ENCODE measurements at regions not wholly inside any gene's neighbourhood (a gene's known extent, or its start where the extent isn't known, plus 50 kb on each side); places are given as distances from the start of the nearest gene placed in this dataset.

GRCh38 chr12:84218406-84218805, 694.2 kb downstream of the SLC6A15 start:
- WGBS (ENCODE audit: extremely low coverage, insufficient coverage, low lambda C conversion rate), result no CpG with 5 or more reads among the region's 1 CpG
- Histone ChIP-seq H2BK5ac (ENCODE audit: low read length) (no peak overlapping the region), H3K27ac (ENCODE audit: low read depth, low read length) (no peak overlapping the region), H3K36me3 (ENCODE audit: control insufficient read depth, insufficient read depth, low read length) (no peaks in the 10 kb centered on the region), H2AK5ac (ENCODE audit: low read length) (no peak overlapping the region), H3K4me2 (ENCODE audit: low read length) (no peak overlapping the region), H3K56ac (ENCODE audit: low read length) (no peak overlapping the region), H3K79me2 (ENCODE audit: control insufficient read depth, insufficient read depth, low read length) (no peaks in the 10 kb centered on the region), H3K18ac (ENCODE audit: low read length) (no peak overlapping the region), H2BK120ac (ENCODE audit: low read depth, low read length) (no peak overlapping the region), H3K23ac (ENCODE audit: low read length) (no peak overlapping the region), H3K79me1 (ENCODE audit: low read length) (no peaks in the 10 kb centered on the region), H4K8ac (ENCODE audit: low read depth, low read length) (no peak overlapping the region), H3K4me3 (ENCODE audit: low read length) (no peak overlapping the region), H3K4me1 (ENCODE audit: control insufficient read depth, low read depth, low read length) (no peaks in the 10 kb centered on the region), H3K4ac (ENCODE audit: low read depth, low read length) (no peak overlapping the region), H4K5ac (ENCODE audit: low read length) (no peak overlapping the region), H3K9ac (ENCODE audit: low read length) (no peak overlapping the region), H2BK15ac (replicated peaks; ENCODE audit: low read depth) (no peak overlapping the region), H3K27me3 (ENCODE audit: insufficient read depth, low read length, poor library complexity) (no peaks in the 10 kb centered on the region)
- DNase-seq, result no peak

GRCh38 chr12:84201976-84202375, 710.6 kb downstream of the SLC6A15 start:
- no CpG with 5 or more reads among the region's 2 CpGs for WGBS (ENCODE audit: extremely low coverage, insufficient coverage, low lambda C conversion rate)

GRCh38 chr12:84198294-84198946, 714.2 kb downstream of the SLC6A15 start:
- H3K4me2 ChIP-seq (ENCODE audit: low read length), result no peak overlapping the region
- no peak for DNase-seq
- no peak overlapping the region for H3K23ac ChIP-seq (ENCODE audit: low read length)
- H3K56ac ChIP-seq (ENCODE audit: low read length), result no peak overlapping the region
- no peak overlapping the region for H3K4ac ChIP-seq (ENCODE audit: low read depth, low read length)
- no peak overlapping the region for H2BK5ac ChIP-seq (ENCODE audit: low read length)
- no peaks in the 10 kb centered on the region for H3K79me1 ChIP-seq (ENCODE audit: low read length)
- no peak overlapping the region for H4K5ac ChIP-seq (ENCODE audit: low read length)
- H3K27ac ChIP-seq (ENCODE audit: low read depth, low read length), result no peak overlapping the region
- H3K4me3 ChIP-seq (ENCODE audit: low read length), result no peak overlapping the region
- no peak overlapping the region for H3K18ac ChIP-seq (ENCODE audit: low read length)
- no peak overlapping the region for H2AK5ac ChIP-seq (ENCODE audit: low read length)
- no peaks in the 10 kb centered on the region for H3K79me2 ChIP-seq (ENCODE audit: control insufficient read depth, insufficient read depth, low read length)
- WGBS (ENCODE audit: extremely low coverage, insufficient coverage, low lambda C conversion rate), result no CpG with 5 or more reads among the region's 6 CpGs
- H2BK120ac ChIP-seq (ENCODE audit: low read depth, low read length), result no peak overlapping the region
- no peak overlapping the region for H2BK15ac ChIP-seq (replicated peaks; ENCODE audit: low read depth)
- H3K9ac ChIP-seq (ENCODE audit: low read length), result no peak overlapping the region
- H3K27me3 ChIP-seq (ENCODE audit: insufficient read depth, low read length, poor library complexity), result no peaks in the 10 kb centered on the region
- no peaks in the 10 kb centered on the region for H3K4me1 ChIP-seq (ENCODE audit: control insufficient read depth, low read depth, low read length)
- H4K8ac ChIP-seq (ENCODE audit: low read depth, low read length), result no peak overlapping the region
- no peaks in the 10 kb centered on the region for H3K36me3 ChIP-seq (ENCODE audit: control insufficient read depth, insufficient read depth, low read length)

More at GRCh38 chr12:84201976-84202375, 710.6 kb downstream of the SLC6A15 start:
- Histone ChIP-seq H3K27ac (ENCODE audit: low read depth, low read length) (no peak overlapping the region), H4K8ac (ENCODE audit: low read depth, low read length) (no peak overlapping the region), H3K56ac (ENCODE audit: low read length) (no peak overlapping the region), H3K27me3 (ENCODE audit: insufficient read depth, low read length, poor library complexity) (no peaks in the 10 kb centered on the region), H3K23ac (ENCODE audit: low read length) (no peak overlapping the region), H2BK15ac (replicated peaks; ENCODE audit: low read depth) (no peak overlapping the region), H2AK5ac (ENCODE audit: low read length) (no peak overlapping the region), H2BK120ac (ENCODE audit: low read depth, low read length) (no peak overlapping the region), H3K79me2 (ENCODE audit: control insufficient read depth, insufficient read depth, low read length) (no peaks in the 10 kb centered on the region), H3K36me3 (ENCODE audit: control insufficient read depth, insufficient read depth, low read length) (no peaks in the 10 kb centered on the region), H2BK5ac (ENCODE audit: low read length) (no peak overlapping the region), H3K79me1 (ENCODE audit: low read length) (no peaks in the 10 kb centered on the region), H4K5ac (ENCODE audit: low read length) (no peak overlapping the region), H3K4ac (ENCODE audit: low read depth, low read length) (no peak overlapping the region), H3K4me1 (ENCODE audit: control insufficient read depth, low read depth, low read length) (no peaks in the 10 kb centered on the region), H3K18ac (ENCODE audit: low read length) (no peak overlapping the region), H3K4me2 (ENCODE audit: low read length) (no peak overlapping the region), H3K4me3 (ENCODE audit: low read length) (no peak overlapping the region), H3K9ac (ENCODE audit: low read length) (no peak overlapping the region)
- DNase-seq, result no peak

- WGBS (ENCODE audit: extremely low coverage, insufficient coverage, low lambda C conversion rate), result no CpG with 5 or more reads among the region's 3 CpGs
- Histone ChIP-seq H2BK120ac (ENCODE audit: low read depth, low read length) (no peak overlapping the region), H3K4me3 (ENCODE audit: low read length) (no peak overlapping the region), H3K79me1 (ENCODE audit: low read length) (no peaks in the 10 kb centered on the region), H3K4ac (ENCODE audit: low read depth, low read length) (no peak overlapping the region), H3K56ac (ENCODE audit: low read length) (no peak overlapping the region), H3K23ac (ENCODE audit: low read length) (no peak overlapping the region), H4K8ac (ENCODE audit: low read depth, low read length) (no peak overlapping the region), H2BK15ac (replicated peaks; ENCODE audit: low read depth) (no peak overlapping the region), H3K27ac (ENCODE audit: low read depth, low read length) (no peak overlapping the region), H2AK5ac (ENCODE audit: low read length) (no peak overlapping the region), H3K4me1 (ENCODE audit: control insufficient read depth, low read depth, low read length) (no peaks in the 10 kb centered on the region), H3K36me3 (ENCODE audit: control insufficient read depth, insufficient read depth, low read length) (no peaks in the 10 kb centered on the region), H2BK5ac (ENCODE audit: low read length) (no peak overlapping the region), H3K79me2 (ENCODE audit: control insufficient read depth, insufficient read depth, low read length) (no peaks in the 10 kb centered on the region), H3K18ac (ENCODE audit: low read length) (no peak overlapping the region), H3K27me3 (ENCODE audit: insufficient read depth, low read length, poor library complexity) (no peaks in the 10 kb centered on the region), H3K4me2 (ENCODE audit: low read length) (no peak overlapping the region), H3K9ac (ENCODE audit: low read length) (no peak overlapping the region), H4K5ac (ENCODE audit: low read length) (no peak overlapping the region)
- DNase-seq, result no peak
These were observed 720.8 kb downstream of the SLC6A15 start for GRCh38 chr12:84191779-84192178.

DNA sequence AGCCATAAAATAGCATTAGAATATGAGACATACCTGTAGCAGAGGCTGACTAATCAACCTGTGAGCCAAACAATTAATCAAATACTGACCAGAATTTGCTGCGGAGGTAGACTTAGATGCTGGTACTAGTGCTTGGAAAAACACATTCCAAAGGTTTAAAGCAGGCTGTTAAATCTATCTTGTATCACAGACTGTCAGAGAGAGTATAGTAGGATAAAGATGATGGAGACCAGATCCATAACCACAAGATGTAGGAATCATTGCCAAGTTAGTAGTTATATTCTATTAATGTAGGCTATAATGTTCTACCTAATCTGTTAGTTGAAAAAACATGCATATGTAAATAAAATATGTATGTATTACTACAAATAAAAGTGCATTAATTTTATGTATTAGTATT, 726.2 kb downstream of the SLC6A15 start:
- Histone ChIP-seq H3K27ac (ENCODE audit: low read depth, low read length) (no peak overlapping the region), H3K79me1 (ENCODE audit: low read length) (no peaks in the 10 kb centered on the region), H2BK120ac (ENCODE audit: low read depth, low read length) (no peak overlapping the region), H4K8ac (ENCODE audit: low read depth, low read length) (no peak overlapping the region), H3K4me2 (ENCODE audit: low read length) (no peak overlapping the region), H3K4me3 (ENCODE audit: low read length) (no peak overlapping the region), H3K36me3 (ENCODE audit: control insufficient read depth, insufficient read depth, low read length) (no peaks in the 10 kb centered on the region), H3K27me3 (ENCODE audit: insufficient read depth, low read length, poor library complexity) (no peaks in the 10 kb centered on the region), H4K5ac (ENCODE audit: low read length) (no peak overlapping the region), H3K79me2 (ENCODE audit: control insufficient read depth, insufficient read depth, low read length) (no peaks in the 10 kb centered on the region), H2AK5ac (ENCODE audit: low read length) (no peak overlapping the region), H2BK5ac (ENCODE audit: low read length) (no peak overlapping the region), H3K23ac (ENCODE audit: low read length) (no peak overlapping the region), H3K9ac (ENCODE audit: low read length) (no peak overlapping the region), H3K56ac (ENCODE audit: low read length) (no peak overlapping the region), H3K4ac (ENCODE audit: low read depth, low read length) (no peak overlapping the region), H3K4me1 (ENCODE audit: control insufficient read depth, low read depth, low read length) (no peaks in the 10 kb centered on the region), H3K18ac (ENCODE audit: low read length) (no peak overlapping the region), H2BK15ac (replicated peaks; ENCODE audit: low read depth) (no peak overlapping the region)
- no peak for DNase-seq
- no CpG with 5 or more reads among the region's 1 CpG for WGBS (ENCODE audit: extremely low coverage, insufficient coverage, low lambda C conversion rate)

GRCh38 chr12:84183576-84183975, 729.0 kb downstream of the SLC6A15 start:
- Histone ChIP-seq H3K9ac (ENCODE audit: low read length) (no peak overlapping the region), H3K79me2 (ENCODE audit: control insufficient read depth, insufficient read depth, low read length) (no peaks in the 10 kb centered on the region), H3K18ac (ENCODE audit: low read length) (no peak overlapping the region), H4K8ac (ENCODE audit: low read depth, low read length) (no peak overlapping the region), H3K79me1 (ENCODE audit: low read length) (no peaks in the 10 kb centered on the region), H3K4me2 (ENCODE audit: low read length) (no peak overlapping the region), H3K23ac (ENCODE audit: low read length) (no peak overlapping the region), H2AK5ac (ENCODE audit: low read length) (no peak overlapping the region), H2BK5ac (ENCODE audit: low read length) (no peak overlapping the region), H4K5ac (ENCODE audit: low read length) (no peak overlapping the region), H2BK120ac (ENCODE audit: low read depth, low read length) (no peak overlapping the region), H3K4ac (ENCODE audit: low read depth, low read length) (no peak overlapping the region), H3K56ac (ENCODE audit: low read length) (no peak overlapping the region), H3K27me3 (ENCODE audit: insufficient read depth, low read length, poor library complexity) (no peaks in the 10 kb centered on the region), H3K27ac (ENCODE audit: low read depth, low read length) (no peak overlapping the region), H3K36me3 (ENCODE audit: control insufficient read depth, insufficient read depth, low read length) (no peaks in the 10 kb centered on the region), H3K4me3 (ENCODE audit: low read length) (no peak overlapping the region), H2BK15ac (replicated peaks; ENCODE audit: low read depth) (no peak overlapping the region), H3K4me1 (ENCODE audit: control insufficient read depth, low read depth, low read length) (no peaks in the 10 kb centered on the region)
- no peak for DNase-seq
- WGBS (ENCODE audit: extremely low coverage, insufficient coverage, low lambda C conversion rate), result no CpG with 5 or more reads among the region's 2 CpGs
